GM19239 (cell line): ENCODE measurements at regions not wholly inside any gene's neighbourhood (a gene's known extent, or its start where the extent isn't known, plus 50 kb on each side); places are given as distances from the start of the nearest gene placed in this dataset.
"Not testable (repeated sequence)": the region's sequence is repeated elsewhere in the genome, so short reads cannot be mapped to it uniquely, and the experiment has no call there.

ENCODE experiments used
- DNase-seq: peaks from one replicate; pipeline ENCODE4 v3.0.0; 2011; ENCODE audit warnings: low spot score; ENCODE audit not compliant: insufficient read length
- FAIRE-seq: peaks from 2 replicates; lab custom pipeline; 2011; peaks lifted over from hg19 to GRCh38; lab: Jason Lieb, UNC

- FAIRE-seq (no peak), DNase-seq (no peak)
Observed at GRCh38 chr10:43855667-43856210, 207.1 kb upstream of the ZNF32 start.

GRCh38 chr10:43854007-43854406 lies 205.3 kb upstream of the ZNF32 start:
- no peak for FAIRE-seq
- DNase-seq, result no peak

GRCh38 chr10:43853369-43853768 lies 204.7 kb upstream of the ZNF32 start:
- FAIRE-seq, result no peak

GRCh38 chr10:43852644-43853214 lies 204.0 kb upstream of the ZNF32 start:
- FAIRE-seq (no peak), DNase-seq (no peak)

More at GRCh38 chr10:43853369-43853768, 204.7 kb upstream of the ZNF32 start:
- no peak for DNase-seq

- FAIRE-seq (no peak), DNase-seq (no peak)
Observed at GRCh38 chr10:43852149-43852548, 203.5 kb upstream of the ZNF32 start.

- no peak for FAIRE-seq
- no peak for DNase-seq
Observed at GRCh38 chr10:43851030-43851429, 202.3 kb upstream of the ZNF32 start.

- FAIRE-seq (no peak), DNase-seq (no peak)
Observed at GRCh38 chr10:43849551-43849950, 200.9 kb upstream of the ZNF32 start.

- no peak for DNase-seq
- no peak for FAIRE-seq
Observed at GRCh38 chr10:43846968-43847367, 198.3 kb upstream of the ZNF32 start.

- FAIRE-seq, result no peak
Observed at GRCh38 chr10:43846187-43846680, 197.6 kb upstream of the ZNF32 start.

GRCh38 chr10:43845121-43845520 lies 196.4 kb upstream of the ZNF32 start:
- no peak for FAIRE-seq
- DNase-seq, result no peak

More at GRCh38 chr10:43846187-43846680, 197.6 kb upstream of the ZNF32 start:
- DNase-seq, result no peak

- FAIRE-seq, result no peak
Observed at GRCh38 chr10:43844221-43844620, 195.5 kb upstream of the ZNF32 start.

GRCh38 chr10:43843321-43844101 lies 194.8 kb upstream of the ZNF32 start:
- DNase-seq (no peak), FAIRE-seq (no peak)

More at GRCh38 chr10:43844221-43844620, 195.5 kb upstream of the ZNF32 start:
- no peak for DNase-seq

GRCh38 chr10:43842496-43842895 lies 193.8 kb upstream of the ZNF32 start:
- FAIRE-seq (no peak), DNase-seq (no peak)

GRCh38 chr10:43842072-43842471 lies 193.4 kb upstream of the ZNF32 start:
- DNase-seq (no peak), FAIRE-seq (no peak)

- FAIRE-seq, result no peak
- DNase-seq, result no peak
Observed at GRCh38 chr10:43839973-43840372, 191.3 kb upstream of the ZNF32 start.

- FAIRE-seq, DNase-seq: not testable (repeated sequence)
Observed at GRCh38 chr10:43834751-43835150, 186.1 kb upstream of the ZNF32 start.

- FAIRE-seq (no peak), DNase-seq (no peak)
Observed at GRCh38 chr10:43827853-43828252, 179.2 kb upstream of the ZNF32 start.

GRCh38 chr10:43825984-43826383 lies 177.3 kb upstream of the ZNF32 start:
- no peak for FAIRE-seq

GRCh38 chr10:43825421-43825820 lies 176.7 kb upstream of the ZNF32 start:
- FAIRE-seq (no peak), DNase-seq (no peak)

More at GRCh38 chr10:43825984-43826383, 177.3 kb upstream of the ZNF32 start:
- DNase-seq, result no peak

- no peak for FAIRE-seq
- no peak for DNase-seq
Observed at GRCh38 chr10:43824934-43825333, 176.3 kb upstream of the ZNF32 start.
